Amniotic epithelial cell (primary cell): ENCODE measurements at regions not wholly inside any gene's neighbourhood (a gene's known extent, or its start where the extent isn't known, plus 50 kb on each side); places are given as distances from the start of the nearest gene placed in this dataset.
A peak's percentile ranks its signal among the peaks of the same experiment; 100 is the strongest.
"Not testable (repeated sequence)": the region's sequence is repeated elsewhere in the genome, so short reads cannot be mapped to it uniquely, and the experiment has no call there.

Experiments used
- DNase-seq: peaks from one replicate; pipeline ENCODE4 v3.0.0-alpha.2; 2010; ENCODE audit warnings: low read depth

GRCh38 chr17:18546514-18547398 is 70.2 kb downstream of the LGALS9C start:
- DNase-seq, result not testable (repeated sequence)

- DNase-seq, result not testable (repeated sequence)
Observed at GRCh38 chr17:18557086-18557485, 80.5 kb downstream of the LGALS9C start.

- DNase-seq, result not testable (repeated sequence)
Observed at GRCh38 chr17:18563381-18564098, 80.7 kb downstream of the TBC1D28 start.

- peak; percentile 12 for DNase-seq
Observed at GRCh38 chr17:18564099-18564448, 80.1 kb downstream of the TBC1D28 start.

- DNase-seq, result not testable (repeated sequence)
Observed at GRCh38 chr17:18568108-18568995, 75.8 kb downstream of the TBC1D28 start.

- peak; percentile 4 for DNase-seq
Observed at GRCh38 chr17:18569489-18569913, 74.7 kb downstream of the TBC1D28 start.

GRCh38 chr17:18572536-18572935 is 71.7 kb downstream of the TBC1D28 start:
- DNase-seq, result not testable (repeated sequence)

GRCh38 chr17:18574137-18574536 is 70.1 kb downstream of the TBC1D28 start:
- DNase-seq, result not testable (repeated sequence)
